GM23248 (cell line): ENCODE measurements at regions not wholly inside any gene's neighbourhood (a gene's known extent, or its start where the extent isn't known, plus 50 kb on each side); places are given as distances from the start of the nearest gene placed in this dataset.

ENCODE experiments used
- EZH2 ChIP-seq: fragments of 200-600 bp; sonication (generic); IDR thresholded peaks from 2 replicates; pipeline ENCODE4 v1.6.1; 2018; ENCODE audit warnings: antibody characterized with exemption, mild to moderate bottlenecking; ENCODE audit not compliant: insufficient read depth, poor library complexity, severe bottlenecking
- EZH2phosphoT487 ChIP-seq: fragments of 200-600 bp; sonication (generic); IDR thresholded peaks from 2 replicates; pipeline ENCODE4 v1.6.1; 2018; ENCODE audit warnings: antibody characterized with exemption, moderate library complexity, mild to moderate bottlenecking, low read depth; ENCODE audit not compliant: insufficient read depth

DNA sequence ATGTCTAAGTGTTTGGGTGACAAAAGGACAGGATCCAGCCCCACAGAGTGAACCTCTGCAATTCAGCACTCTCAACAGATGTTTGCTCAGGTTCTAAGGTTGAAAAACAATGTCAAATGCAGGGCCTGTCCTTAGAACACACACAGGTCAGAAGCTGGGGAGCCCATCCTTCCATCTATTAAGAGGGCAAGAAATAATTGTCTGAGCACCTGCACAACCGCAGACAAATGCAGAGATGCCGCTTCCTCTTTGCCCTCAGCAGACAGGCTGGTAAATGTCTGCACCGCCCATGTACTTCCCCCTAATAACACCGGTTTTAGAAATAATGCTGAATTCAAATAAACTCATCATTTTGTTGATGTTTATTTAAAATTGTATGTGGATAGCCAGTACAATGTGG lies 414.5 kb upstream of the ADAMTS16 start:
- TF ChIP-seq EZH2phosphoT487 = no peak
- no peak for TF ChIP-seq EZH2
